ENCODE measurements at regions not wholly inside any gene's neighbourhood (a gene's known extent, or its start where the extent isn't known, plus 50 kb on each side); places are given as distances from the start of the nearest gene placed in this dataset.

GRCh38 chr21:28458446-28458845 lies 534.2 kb downstream of the LTN1 start:
- DNase-seq, result no peak
- Histone ChIP-seq H3K4me3 (no peak overlapping the region), H3K36me3 (no peaks in the 10 kb centered on the region), H3K27ac (no peak overlapping the region), H3K9me3 (no peaks in the 10 kb centered on the region), H3K27me3 (no peaks in the 10 kb centered on the region), H3K4me1 (ENCODE audit: insufficient read depth) (no peaks in the 10 kb centered on the region)
- intact Hi-C loops (cut with DNase I), result no loop called here
- 68 to 85% (median 77%) methylated on average over 1 of the region's 1 CpG for WGBS, 3 donors
- TF ChIP-seq CTCF (IDR thresholded peaks at IDR 0.05), result no peak
- TF ChIP-seq POLR2A (IDR thresholded peaks at IDR 0.05), result no peak
- TF ChIP-seq EP300 (IDR thresholded peaks at IDR 0.05), result no peak

GRCh38 chr21:28455253-28455600 lies 537.5 kb downstream of the LTN1 start:
- no peak for DNase-seq
- H3K4me3 ChIP-seq, result no peak overlapping the region
- WGBS, 3 donors, result 46 to 53% (median 51%) methylated on average over 4 of the region's 4 CpGs
- no peak overlapping the region for H3K27ac ChIP-seq
- no peaks in the 10 kb centered on the region for H3K36me3 ChIP-seq
- no peaks in the 10 kb centered on the region for H3K9me3 ChIP-seq
- intact Hi-C loops (cut with DNase I), result no loop called here
- no peaks in the 10 kb centered on the region for H3K4me1 ChIP-seq (ENCODE audit: insufficient read depth)
- TF ChIP-seq POLR2A (IDR thresholded peaks at IDR 0.05), result no peak
- TF ChIP-seq CTCF (IDR thresholded peaks at IDR 0.05), result no peak
- no peak for TF ChIP-seq EP300 (IDR thresholded peaks at IDR 0.05)
- H3K27me3 ChIP-seq, result no peaks in the 10 kb centered on the region

GRCh38 chr21:28454564-28455252 lies 538.0 kb downstream of the LTN1 start:
- H3K27ac ChIP-seq, result no peak overlapping the region
- 77 to 87% (median 78%) methylated on average over 2 of the region's 2 CpGs for WGBS, 3 donors
- H3K36me3 ChIP-seq, result no peaks in the 10 kb centered on the region
- H3K27me3 ChIP-seq, result no peaks in the 10 kb centered on the region
- H3K4me1 ChIP-seq (ENCODE audit: insufficient read depth), result no peaks in the 10 kb centered on the region
- intact Hi-C loops (cut with DNase I), result no loop called here
- no peak for TF ChIP-seq EP300 (IDR thresholded peaks at IDR 0.05)
- DNase-seq, result no peak
- H3K9me3 ChIP-seq, result no peaks in the 10 kb centered on the region
- H3K4me3 ChIP-seq, result no peak overlapping the region

GRCh38 chr21:28447462-28447861 lies 545.2 kb downstream of the LTN1 start:
- no peak overlapping the region for H3K27ac ChIP-seq
- no peaks in the 10 kb centered on the region for H3K36me3 ChIP-seq
- H3K4me3 ChIP-seq, result no peak overlapping the region
- no peaks in the 10 kb centered on the region for H3K4me1 ChIP-seq (ENCODE audit: insufficient read depth)
- no peaks in the 10 kb centered on the region for H3K9me3 ChIP-seq
- H3K27me3 ChIP-seq, result no peaks in the 10 kb centered on the region
- TF ChIP-seq EP300 (IDR thresholded peaks at IDR 0.05), result no peak
- 53 to 78% (median 71%) methylated on average over 1 of the region's 1 CpG for WGBS, 3 donors
- no peak for DNase-seq
- intact Hi-C loops (cut with DNase I), result no loop called here

- no peak overlapping the region for H3K4me3 ChIP-seq
- TF ChIP-seq POLR2A (IDR thresholded peaks at IDR 0.05) (no peak), CTCF (IDR thresholded peaks at IDR 0.05) (no peak), EP300 (IDR thresholded peaks at IDR 0.05) (no peak)
- DNase-seq, result no peak
- H3K27me3 ChIP-seq, result no peaks in the 10 kb centered on the region
- H3K4me1 ChIP-seq (ENCODE audit: insufficient read depth), result no peaks in the 10 kb centered on the region
- no peaks in the 10 kb centered on the region for H3K9me3 ChIP-seq
- H3K36me3 ChIP-seq, result no peaks in the 10 kb centered on the region
- WGBS, 3 donors, result 90 to 96% (median 95%) methylated on average over 3 of the region's 3 CpGs
- intact Hi-C loops (cut with DNase I), result no loop called here
- H3K27ac ChIP-seq, result no peak overlapping the region
Measured at GRCh38 chr21:28445141-28445830, 547.4 kb downstream of the LTN1 start.
